OCI-LY1 (cell line): ENCODE measurements at regions not wholly inside any gene's neighbourhood (a gene's known extent, or its start where the extent isn't known, plus 50 kb on each side); places are given as distances from the start of the nearest gene placed in this dataset.

Experiments
- EZH2 ChIP-seq: fragments of 200-600 bp; sonication (generic), shearing (Covaris generic); IDR thresholded peaks from 2 replicates; pipeline ENCODE4 v1.8.0; 2017; ENCODE audit warnings: borderline replicate concordance, mixed run types, mild to moderate bottlenecking, antibody characterized with exemption, low read length, moderate library complexity, mixed read lengths
- TF ChIP-seq, protein P1 (sequence below): fragments of 200-600 bp; sonication (generic), shearing (Covaris generic); IDR thresholded peaks from 2 replicates; pipeline ENCODE4 v1.5.1; 2017; ENCODE audit warnings: mild to moderate bottlenecking, antibody characterized with exemption, low read length, moderate library complexity, mixed read lengths

DNA sequence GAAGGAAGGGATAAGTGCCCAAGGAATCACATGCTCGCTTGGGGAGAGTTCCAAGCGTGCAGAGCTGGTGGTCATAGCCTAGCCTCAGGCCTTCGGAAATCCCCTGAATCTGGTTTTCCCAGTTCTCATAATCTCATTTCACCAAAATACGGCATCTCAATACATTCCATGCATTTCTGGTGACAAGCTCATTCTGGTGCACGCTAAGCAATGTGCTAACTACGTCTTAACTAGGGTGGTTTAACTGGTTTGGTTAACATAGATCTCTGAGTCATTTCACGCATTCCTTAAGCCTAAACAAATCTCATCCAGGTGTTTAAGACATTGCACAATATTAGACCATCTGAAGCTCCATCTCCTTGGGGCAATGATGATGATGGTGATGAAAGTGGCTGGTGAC, 72.9 kb upstream of the STEAP1B start:
- TF ChIP-seq, protein P1, sequence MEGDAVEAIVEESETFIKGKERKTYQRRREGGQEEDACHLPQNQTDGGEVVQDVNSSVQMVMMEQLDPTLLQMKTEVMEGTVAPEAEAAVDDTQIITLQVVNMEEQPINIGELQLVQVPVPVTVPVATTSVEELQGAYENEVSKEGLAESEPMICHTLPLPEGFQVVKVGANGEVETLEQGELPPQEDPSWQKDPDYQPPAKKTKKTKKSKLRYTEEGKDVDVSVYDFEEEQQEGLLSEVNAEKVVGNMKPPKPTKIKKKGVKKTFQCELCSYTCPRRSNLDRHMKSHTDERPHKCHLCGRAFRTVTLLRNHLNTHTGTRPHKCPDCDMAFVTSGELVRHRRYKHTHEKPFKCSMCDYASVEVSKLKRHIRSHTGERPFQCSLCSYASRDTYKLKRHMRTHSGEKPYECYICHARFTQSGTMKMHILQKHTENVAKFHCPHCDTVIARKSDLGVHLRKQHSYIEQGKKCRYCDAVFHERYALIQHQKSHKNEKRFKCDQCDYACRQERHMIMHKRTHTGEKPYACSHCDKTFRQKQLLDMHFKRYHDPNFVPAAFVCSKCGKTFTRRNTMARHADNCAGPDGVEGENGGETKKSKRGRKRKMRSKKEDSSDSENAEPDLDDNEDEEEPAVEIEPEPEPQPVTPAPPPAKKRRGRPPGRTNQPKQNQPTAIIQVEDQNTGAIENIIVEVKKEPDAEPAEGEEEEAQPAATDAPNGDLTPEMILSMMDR = no peak
- no peak for TF ChIP-seq EZH2
